GM12864 (cell line): ENCODE measurements at regions not wholly inside any gene's neighbourhood (a gene's known extent, or its start where the extent isn't known, plus 50 kb on each side); places are given as distances from the start of the nearest gene placed in this dataset.

ENCODE experiments used
- DNase-seq: peaks from one replicate; pipeline ENCODE4 v3.0.0-alpha.2; 2011; ENCODE audit warnings: low read depth
- H3K4me3 ChIP-seq: 2 replicates; pipeline ENCODE4 v1.5.1; 2011; ENCODE audit warnings: mild to moderate bottlenecking, low read depth, low read length, control low read depth
- CTCF ChIP-seq: IDR thresholded peaks from 2 replicates; pipeline ENCODE4 v1.5.1; 2011; ENCODE audit warnings: low read depth, mild to moderate bottlenecking, moderate library complexity, low read length, control low read depth, inconsistent platforms; ENCODE audit errors: missing control alignments

- TF ChIP-seq CTCF: no peak
- no peak for DNase-seq
- no peak overlapping the region for H3K4me3 ChIP-seq
These were observed 158.1 kb downstream of the CDH26 start for GRCh38 chr20:60116128-60116909.

GRCh38 chr20:60117065-60117464, 158.8 kb downstream of the CDH26 start:
- TF ChIP-seq CTCF: no peak
- H3K4me3 ChIP-seq: no peak overlapping the region
- DNase-seq: no peak

- TF ChIP-seq CTCF: no peak
- no peak overlapping the region for H3K4me3 ChIP-seq
- no peak for DNase-seq
These were observed 163.7 kb downstream of the CDH26 start for GRCh38 chr20:60121903-60122302.

- no peak overlapping the region for H3K4me3 ChIP-seq
- no peak for DNase-seq
- no peak for TF ChIP-seq CTCF
These were observed 164.4 kb downstream of the CDH26 start for GRCh38 chr20:60122671-60123070.

GRCh38 chr20:60123096-60123495, 164.9 kb downstream of the CDH26 start:
- H3K4me3 ChIP-seq: no peak overlapping the region
- TF ChIP-seq CTCF: no peak
- DNase-seq: no peak

- no peak overlapping the region for H3K4me3 ChIP-seq
- TF ChIP-seq CTCF: no peak
- no peak for DNase-seq
These were observed 165.4 kb downstream of the CDH26 start for GRCh38 chr20:60123652-60124051.

- DNase-seq: no peak
- no peak overlapping the region for H3K4me3 ChIP-seq
- TF ChIP-seq CTCF: no peak
These were observed 166.7 kb downstream of the CDH26 start for GRCh38 chr20:60124776-60125381.
